SU-DHL-6 (cell line): ENCODE measurements at regions not wholly inside any gene's neighbourhood (a gene's known extent, or its start where the extent isn't known, plus 50 kb on each side); places are given as distances from the start of the nearest gene placed in this dataset.

Experiments used
- CTCF ChIP-seq: fragments of 200-600 bp; sonication (generic); IDR thresholded peaks from one replicate; pipeline ENCODE4 v1.5.1; 2017; ENCODE audit warnings: antibody characterized with exemption, mild to moderate bottlenecking, low read length, moderate library complexity; ENCODE audit not compliant: insufficient read depth, poor library complexity, severe bottlenecking
- EZH2phosphoT487 ChIP-seq: fragments of 200-600 bp; sonication (generic), shearing (Covaris generic); conservative IDR thresholded peaks from 2 replicates; pipeline ENCODE4 v1.6.1; 2018; ENCODE audit warnings: mild to moderate bottlenecking, antibody characterized with exemption, low read length, moderate library complexity, mixed read lengths

GRCh38 chr20:10806539-10806938, 132.7 kb upstream of the JAG1 start:
- TF ChIP-seq CTCF (no peak), EZH2phosphoT487 (no peak)
